GM12878 (cell line): ENCODE measurements at regions not wholly inside any gene's neighbourhood (a gene's known extent, or its start where the extent isn't known, plus 50 kb on each side); places are given as distances from the start of the nearest gene placed in this dataset.

ENCODE experiments used
- ATAC-seq: fragments of 200-7000 bp; cut with Tn5 transposase; 3 replicates; pipeline ENCODE4 v1.9.1; 2020; ENCODE audit warnings: mild to moderate bottlenecking, moderate library complexity
- BruUV-seq: library from RNA; stranded (reverse); fragments of 400-500 nt; replicated peaks from 2 replicates; lab custom pipeline; 2021; lab: Mats Ljungman, UMichigan
- CTCF ChIA-PET: fragments of 300-600 bp; sonication (Branson Sonifier 250); formaldehyde crosslinking; extraction: SDS; loops from one replicate; lab custom pipeline; 2021; ENCODE audit warnings: inconsistent platforms; lab: Yijun Ruan, JAX
- POLR2A ChIA-PET: fragments of 350-600 bp; formaldehyde crosslinking; extraction: SDS; loops from one replicate; lab custom pipeline; 2021; ENCODE audit warnings: inconsistent platforms; lab: Charles Lee
- RAD21 ChIA-PET: fragments of 300-600 bp; sonication (Branson Sonifier 250); formaldehyde crosslinking; loops from one replicate; lab custom pipeline; 2023; ENCODE audit warnings: antibody characterized with exemption; ENCODE audit not compliant: unreplicated experiment; lab: Charles Lee
- SMC1A ChIA-PET: fragments of 300-600 bp; sonication (Branson Sonifier 250); formaldehyde crosslinking; loops from one replicate; lab custom pipeline; 2023; ENCODE audit not compliant: unreplicated experiment, uncharacterized antibody; lab: Charles Lee
- DNase-seq: peaks from one replicate; pipeline ENCODE4 v3.0.0-alpha.2; 2011; ENCODE audit warnings: low read depth, low spot score
- FAIRE-seq: peaks from 3 replicates; lab custom pipeline; 2011; peaks lifted over from hg19 to GRCh38; lab: Jason Lieb, UNC
- H2AFZ ChIP-seq: 2 replicates; pipeline ENCODE4 v1.6.0; 2011; ENCODE audit warnings: low read depth, low read length, control low read depth; ENCODE audit not compliant: control insufficient read depth
- H3K27ac ChIP-seq: 2 replicates; pipeline ENCODE4 v1.5.1; 2011; ENCODE audit warnings: control low read depth; ENCODE audit not compliant: control insufficient read depth, insufficient read depth
- H3K27me3 ChIP-seq, 2 experiments: replicated peaks in 1 of 2; 2 replicates each; pipeline versions ENCODE4 v1.6.0 to v1.6.1; 2011; ENCODE audit warnings: low read length in 1 of 2; ENCODE audit not compliant: control insufficient read depth in 2 of 2, insufficient read depth in 2 of 2
- H3K36me3 ChIP-seq, 2 experiments: 2 replicates each; pipeline ENCODE4 v1.5.1; 2011; ENCODE audit warnings: low read length in 1 of 2; ENCODE audit not compliant: control insufficient read depth in 2 of 2, insufficient read depth in 2 of 2
- H3K4me1 ChIP-seq: 2 replicates; pipeline ENCODE4 v1.6.1; 2011; ENCODE audit warnings: mild to moderate bottlenecking, low read length, moderate library complexity, mixed read lengths; ENCODE audit not compliant: control insufficient read depth, insufficient read depth
- H3K4me2 ChIP-seq: 2 replicates; pipeline ENCODE4 v1.6.0; 2011; ENCODE audit warnings: control low read depth; ENCODE audit not compliant: control insufficient read depth, insufficient read depth
- H3K4me3 ChIP-seq: fragments of 200-600 bp; sonication (generic); 2 replicates; pipeline ENCODE4 v1.5.1; 2016
- H3K79me2 ChIP-seq: 2 replicates; pipeline ENCODE4 v1.6.0; 2011; ENCODE audit warnings: low read length; ENCODE audit not compliant: control insufficient read depth, insufficient read depth
- H3K9ac ChIP-seq: 2 replicates; pipeline ENCODE4 v1.8.0; 2011; ENCODE audit warnings: low read length, control low read depth, mixed read lengths; ENCODE audit not compliant: control insufficient read depth, insufficient read depth
- H3K9me3 ChIP-seq: replicated peaks from 3 replicates; pipeline ENCODE4 v1.5.1; 2011; ENCODE audit warnings: mild to moderate bottlenecking, low read length; ENCODE audit not compliant: control insufficient read depth, insufficient read depth
- H4K20me1 ChIP-seq: 2 replicates; pipeline ENCODE4 v1.6.0; 2011; ENCODE audit not compliant: control insufficient read depth, insufficient read depth
- BACH1 ChIP-seq: fragments of 450-650 bp; IDR thresholded peaks from 2 replicates; pipeline ENCODE4 v1.6.1; 2017; ENCODE audit warnings: mild to moderate bottlenecking, borderline replicate concordance
- CREB1 ChIP-seq: IDR thresholded peaks from 2 replicates; pipeline ENCODE4 v1.6.1; 2012; ENCODE audit warnings: low read depth, mild to moderate bottlenecking, inconsistent platforms
- HSF1 ChIP-seq: fragments of 150-350 bp; IDR thresholded peaks from 2 replicates; pipeline ENCODE4 v1.6.1; 2014; ENCODE audit warnings: mild to moderate bottlenecking, low read depth, low read length
- IKZF1 ChIP-seq: fragments of 450-650 bp; conservative IDR thresholded peaks from 2 replicates; pipeline ENCODE4 v1.6.1; 2017; ENCODE audit warnings: antibody characterized with exemption, mild to moderate bottlenecking
- MEF2A ChIP-seq: IDR thresholded peaks from 2 replicates; pipeline ENCODE4 v1.6.1; 2011; ENCODE audit warnings: low read depth, mild to moderate bottlenecking, low read length, moderate library complexity; ENCODE audit not compliant: insufficient read depth
- NKRF ChIP-seq: fragments of 450-650 bp; conservative IDR thresholded peaks from 2 replicates; pipeline ENCODE4 v1.6.1; 2017; ENCODE audit warnings: mild to moderate bottlenecking, moderate library complexity
- NR2F1 ChIP-seq: fragments of 450-650 bp; conservative IDR thresholded peaks from 2 replicates; pipeline ENCODE4 v1.6.1; 2017; ENCODE audit warnings: mild to moderate bottlenecking
- POU2F2 ChIP-seq: IDR thresholded peaks from 3 replicates; pipeline ENCODE4 v1.6.1; 2011; ENCODE audit warnings: low read depth, mild to moderate bottlenecking, low read length, borderline replicate concordance
- RUNX3 ChIP-seq: IDR thresholded peaks from 2 replicates; pipeline ENCODE4 v1.6.1; 2012; ENCODE audit warnings: low read length, inconsistent platforms
- SKIL ChIP-seq: fragments of 450-650 bp; IDR thresholded peaks from 2 replicates; pipeline ENCODE4 v1.6.1; 2017; ENCODE audit warnings: mild to moderate bottlenecking, low read depth, inconsistent platforms; ENCODE audit not compliant: poor library complexity, severe bottlenecking
- SP1 ChIP-seq: IDR thresholded peaks from one replicate; pipeline ENCODE4 v1.6.1; 2011; ENCODE audit warnings: low read depth, low read length
- YY1 ChIP-seq: IDR thresholded peaks from 2 replicates; pipeline ENCODE4 v1.6.1; 2011; ENCODE audit warnings: low read depth, mild to moderate bottlenecking, low read length
- ZBTB40 ChIP-seq: fragments of 450-650 bp; IDR thresholded peaks from 2 replicates; pipeline ENCODE4 v1.6.1; 2016; ENCODE audit warnings: mild to moderate bottlenecking, moderate library complexity, borderline replicate concordance
- WGBS: methylation state at CpG from one replicate; pipeline ENCODE4 v1.1.6; 2016; ENCODE audit warnings: low lambda C conversion rate; ENCODE audit not compliant: insufficient replicate concordance, insufficient coverage; ENCODE audit errors: missing lambda C conversion rate; 5-methylcytosine and 5-hydroxymethylcytosine counted together
- in situ Hi-C: fragments of 300-500 bp; cut with MboI; formaldehyde crosslinking; loops from 9 replicates; pipeline ENCODE4 v1.14.3; 2018; ENCODE audit warnings: mixed read lengths
- intact Hi-C: fragments of 100-400 bp; cut with micrococcal nuclease; formaldehyde crosslinking; loops from one replicate; pipeline ENCODE4 v1.14.2; 2022; ENCODE audit not compliant: unreplicated experiment

- Histone ChIP-seq H2AFZ (no peak overlapping the region), H3K4me2 (peak overlapping the region; percentile 68), H3K36me3 (no peaks in the 10 kb centered on the region), H3K27ac (no peak overlapping the region), H3K9ac (no peak overlapping the region), H3K9me3 (no peaks in the 10 kb centered on the region), H3K4me3 (no peak overlapping the region), H4K20me1 (no peaks in the 10 kb centered on the region), H3K79me2 (no peaks in the 10 kb centered on the region), H3K4me1 (peaks cover 11% of the 10 kb centered on the region), H3K27me3 (no peaks in the 10 kb centered on the region)
- in situ Hi-C loops, result no loop called here
- ChIA-PET SMC1A (interaction anchor here (0.6 to 2.6 kb wide), 6 partner anchors 16 to 1514 kb away, joined by 3 to 12 read pairs (median 6); no protein-coding TSS in a partner anchor), RAD21 (interaction anchor here (0.7 to 1.7 kb wide), 5 partner anchors 16 to 153 kb away, joined by 4 to 6 read pairs (median 4); no protein-coding TSS in a partner anchor), POLR2A (no interaction called here), CTCF (interaction anchor here (0.7 to 1.4 kb wide), 3 partner anchors 12 to 51 kb away, joined by 3 to 4 read pairs (median 3); no protein-coding TSS in a partner anchor)
- WGBS, result 44% methylated on average over 1 of the region's 1 CpG
- BruUV-seq, result no TSS peak
- ATAC-seq (peak; percentile 98), DNase-seq (peak; percentile 40), FAIRE-seq (peak; percentile 18)
- intact Hi-C loops, result no loop called here
- TF ChIP-seq SP1 (peak; percentile 47), HSF1 (no peak), ZBTB40 (no peak), BACH1 (no peak; the same call in 1 of the 2 replicates), NR2F1 (peak; percentile 49), MEF2A (peak; percentile 95), SKIL (peak; percentile 71), RUNX3 (peak; percentile 99), IKZF1 (peak; percentile 29; the same call in 1 of the 2 replicates), POU2F2 (peak; percentile 75; the same call in 1 of the 3 replicates), CREB1 (peak; percentile 63; the same call in 1 of the 2 replicates), NKRF (no peak), YY1 (no peak)
These were observed 94.7 kb upstream of the PUDP start for GRCh38 chrX:7242613-7243012.
